K562 (cell line): ENCODE measurements at regions not wholly inside any gene's neighbourhood (a gene's known extent, or its start where the extent isn't known, plus 50 kb on each side); places are given as distances from the start of the nearest gene placed in this dataset.
"Not testable (repeated sequence)": the region's sequence is repeated elsewhere in the genome, so short reads cannot be mapped to it uniquely, and the experiment has no call there.

Experiments
- ATAC-seq: fragments of 200-7000 bp; cut with Tn5 transposase; 3 replicates; pipeline ENCODE4 v1.9.1; 2020; ENCODE audit warnings: moderate library complexity
- BruUV-seq: library from RNA; stranded (reverse); fragments of 400-500 nt; replicated peaks from 2 replicates; lab custom pipeline; 2021; lab: Mats Ljungman, UMichigan
- CTCF ChIA-PET: fragments of 300-600 bp; formaldehyde crosslinking; extraction: SDS; loops from one replicate; lab custom pipeline; 2021; ENCODE audit warnings: low intra/inter-chr PET ratio; lab: Yijun Ruan, JAX
- POLR2A ChIA-PET: fragments of 300-600, 350-650 bp; sonication (Branson Sonifier 250); formaldehyde crosslinking; extraction: SDS; loops from one replicate; lab custom pipeline; 2021; ENCODE audit warnings: antibody characterized with exemption, inconsistent platforms; lab: Yijun Ruan, JAX
- DNase-seq, 4 experiments: peaks; one replicate each; pipeline versions ENCODE4 v3.0.0 to v3.0.0-alpha.2; 2011 to 2018; ENCODE audit warnings: low spot score in 3 of 4, mixed read lengths in 3 of 4; ENCODE audit errors: extremely low read depth in 1 of 4
- FAIRE-seq: peaks from 2 replicates; lab custom pipeline; 2011; peaks lifted over from hg19 to GRCh38; lab: Jason Lieb, UNC
- H2AFZ ChIP-seq: 2 replicates; pipeline ENCODE4 v1.6.0; 2011; ENCODE audit warnings: low read depth, low read length, control low read depth, inconsistent platforms
- H3K27ac ChIP-seq: fragments of 200-600 bp; 3 replicates; pipeline ENCODE4 v1.8.0; 2011; ENCODE audit warnings: low read depth, mild to moderate bottlenecking, control low read depth, inconsistent platforms, low read length, moderate library complexity, mixed read lengths; ENCODE audit errors: extremely low read depth
- H3K27me3 ChIP-seq, 2 experiments: fragments of 300-600 bp in 1 of 2; 2 replicates in 1 of 2; 3 replicates in 1 of 2; pipeline versions ENCODE4 v1.6.0 to v1.8.0; 2011; ENCODE audit warnings: inconsistent platforms in 2 of 2, low read length in 2 of 2, mild to moderate bottlenecking in 1 of 2, mixed read lengths in 1 of 2, moderate library complexity in 1 of 2; ENCODE audit not compliant: control insufficient read depth in 2 of 2, insufficient read depth in 2 of 2
- H3K36me3 ChIP-seq: fragments of 300-600 bp; 3 replicates; pipeline ENCODE4 v1.8.0; 2011; ENCODE audit warnings: mild to moderate bottlenecking, low read length, inconsistent platforms; ENCODE audit not compliant: control insufficient read depth, insufficient read depth
- H3K4me1 ChIP-seq, 2 experiments: fragments of 200-600 bp in 1 of 2; replicated peaks in 1 of 2; 2 replicates in 1 of 2; 3 replicates in 1 of 2; pipeline versions ENCODE4 v1.5.1 to v1.8.0; 2011; ENCODE audit warnings: inconsistent platforms in 2 of 2, low read length in 2 of 2, mild to moderate bottlenecking in 1 of 2, mixed read lengths in 1 of 2, moderate library complexity in 1 of 2; ENCODE audit not compliant: control insufficient read depth in 2 of 2, insufficient read depth in 2 of 2
- H3K4me2 ChIP-seq: 2 replicates; pipeline ENCODE4 v1.6.1; 2011; ENCODE audit warnings: low read length, control low read depth, inconsistent platforms, mixed read lengths; ENCODE audit not compliant: insufficient read depth
- H3K4me3 ChIP-seq: fragments of 200-600 bp; sonication (generic), shearing (Covaris generic); 2 replicates; pipeline ENCODE4 v1.5.1; 2016; ENCODE audit warnings: control low read depth, inconsistent platforms
- H3K79me2 ChIP-seq: fragments of 200-600 bp; 3 replicates; pipeline ENCODE4 v1.8.0; 2011; ENCODE audit warnings: low read length, inconsistent platforms; ENCODE audit not compliant: control insufficient read depth, insufficient read depth
- H3K9ac ChIP-seq, 2 experiments: 2 replicates each; pipeline versions ENCODE4 v1.6.0 to v1.6.1; 2011; ENCODE audit warnings: low read depth in 2 of 2, low read length in 2 of 2, control low read depth in 1 of 2, inconsistent platforms in 1 of 2, mild to moderate bottlenecking in 1 of 2, mixed read lengths in 1 of 2; ENCODE audit not compliant: insufficient read depth in 1 of 2
- H3K9me1 ChIP-seq: one replicate; pipeline ENCODE4 v1.6.0; 2011; ENCODE audit warnings: inconsistent platforms, mild to moderate bottlenecking, low read length, moderate library complexity; ENCODE audit not compliant: control insufficient read depth, insufficient read depth
- H3K9me3 ChIP-seq: replicated peaks from 2 replicates; pipeline ENCODE4 v1.5.1; 2011; ENCODE audit warnings: low read depth, low read length, inconsistent platforms; ENCODE audit not compliant: control insufficient read depth, insufficient read depth
- H4K20me1 ChIP-seq: replicated peaks from 2 replicates; pipeline ENCODE4 v1.6.1; 2011; ENCODE audit warnings: low read length, inconsistent platforms, mixed read lengths; ENCODE audit not compliant: control insufficient read depth, insufficient read depth
- ATF1 ChIP-seq, 2 experiments: fragments of 450-650 bp in 1 of 2; IDR thresholded peaks; 2 replicates each; pipeline ENCODE4 v1.6.1; 2016; ENCODE audit warnings: missing compliant biosample characterization in 1 of 2, missing genetic modification characterization in 1 of 2
- FOXK2 ChIP-seq, 2 experiments: fragments of 450-650 bp; IDR thresholded peaks in 1 of 2; conservative IDR thresholded peaks in 1 of 2; 2 replicates each; pipeline ENCODE4 v1.6.1; 2016; ENCODE audit warnings: low read depth in 2 of 2, mild to moderate bottlenecking in 1 of 2
- IRF9 ChIP-seq: fragments of 450-650 bp; IDR thresholded peaks from 2 replicates; pipeline ENCODE4 v1.6.1; 2016; ENCODE audit warnings: missing biosample characterization, missing genetic modification characterization
- MEF2A ChIP-seq: IDR thresholded peaks from 2 replicates; pipeline ENCODE4 v1.6.1; 2011; ENCODE audit warnings: low read depth, mild to moderate bottlenecking, low read length, moderate library complexity; ENCODE audit not compliant: control insufficient read depth
- NBN ChIP-seq: fragments of 450-650 bp; IDR thresholded peaks from 2 replicates; pipeline ENCODE4 v1.6.1; 2016; ENCODE audit warnings: low read depth, mild to moderate bottlenecking
- SAP30 ChIP-seq: fragments of 200-600 bp; sonication (generic); IDR thresholded peaks from 2 replicates; pipeline ENCODE4 v1.6.1; 2012; ENCODE audit warnings: borderline replicate concordance, low read depth, mild to moderate bottlenecking, moderate library complexity, low read length, control low read depth, inconsistent platforms; ENCODE audit not compliant: insufficient read depth, poor library complexity, severe bottlenecking
- TCF3 ChIP-seq: sonication (generic); formaldehyde crosslinking; IDR thresholded peaks from 2 replicates; pipeline ENCODE4 v1.4.0; 2020; ENCODE audit warnings: mild to moderate bottlenecking, missing genetic modification reagents
- TCF7 ChIP-seq: sonication (generic); IDR thresholded peaks from 2 replicates; pipeline ENCODE4 v1.6.1; 2016; ENCODE audit warnings: antibody characterized with exemption, borderline replicate concordance
- TGIF2 ChIP-seq: sonication (generic); formaldehyde crosslinking; IDR thresholded peaks from 2 replicates; pipeline ENCODE4 v1.8.1; 2022; ENCODE audit warnings: mild to moderate bottlenecking, missing genetic modification reagents, moderate library complexity
- ZNF584 ChIP-seq: fragments of 200-800 bp; sonication (Bioruptor generic); IDR thresholded peaks from 2 replicates; pipeline ENCODE4 v1.6.1; 2016; ENCODE audit warnings: low read depth, mild to moderate bottlenecking, missing genetic modification characterization, missing compliant biosample characterization
- ZNF79 ChIP-seq: fragments of 250-450 bp; sonication (Bioruptor Pico); IDR thresholded peaks from 2 replicates; pipeline ENCODE4 v1.4.0; 2020; ENCODE audit warnings: low read depth, mild to moderate bottlenecking, moderate library complexity
- WGBS: fragments of 100-300 bp; shearing (Covaris generic); methylation state at CpG from one replicate; pipeline ENCODE4 v1.1.6; 2016; ENCODE audit warnings: low coverage, mixed read lengths; ENCODE audit not compliant: insufficient coverage; ENCODE audit errors: missing lambda C conversion rate; 5-methylcytosine and 5-hydroxymethylcytosine counted together
- in situ Hi-C: fragments of 300-500 bp; cut with MboI; formaldehyde crosslinking; loops from 4 replicates; pipeline ENCODE4 v1.15.0; 2018; ENCODE audit warnings: inconsistent platforms, mixed read lengths
- intact Hi-C: fragments of 100-400 bp; cut with micrococcal nuclease; formaldehyde crosslinking; loops from 2 replicates; pipeline ENCODE4 v1.14.2; 2022
- TF ChIP-seq, protein P1 (sequence below): fragments of 250-450 bp; sonication (Bioruptor Pico); IDR thresholded peaks from 2 replicates; pipeline ENCODE4 v1.6.1; 2021; ENCODE audit warnings: mild to moderate bottlenecking

DNA sequence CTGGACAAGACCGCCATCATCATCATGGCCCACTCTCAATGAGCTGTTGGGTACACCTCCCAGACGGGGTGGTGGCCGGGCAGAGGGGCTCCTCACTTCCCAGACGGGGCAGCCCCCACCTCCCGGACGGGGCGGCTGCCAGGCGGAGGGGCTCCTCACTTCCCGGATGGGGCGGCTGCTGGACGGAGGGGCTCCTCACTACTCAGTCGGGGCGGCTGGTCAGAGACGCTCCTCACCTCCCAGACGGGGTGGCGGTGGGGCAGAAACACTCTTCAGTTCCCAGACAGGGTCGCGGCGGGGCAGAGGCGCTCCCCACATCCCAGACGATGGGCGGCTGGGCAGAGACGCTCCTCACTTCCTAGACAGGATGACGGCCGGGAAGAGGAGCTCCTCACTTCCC lies 484.5 kb upstream of the KLHL4 start:
- H3K36me3 ChIP-seq, H3K4me3 ChIP-seq, H3K4me2 ChIP-seq, in situ Hi-C loops, H3K27me3 ChIP-seq, DNase-seq, CTCF ChIA-PET, H3K79me2 ChIP-seq, H3K9ac ChIP-seq, H3K9me3 ChIP-seq, H4K20me1 ChIP-seq, ATAC-seq, H3K9me1 ChIP-seq, H2AFZ ChIP-seq, BruUV-seq, intact Hi-C loops, POLR2A ChIA-PET, H3K27ac ChIP-seq, H3K4me1 ChIP-seq, FAIRE-seq: not testable (repeated sequence)
- 3% methylated on average over 12 of the region's 25 CpGs for WGBS

GRCh38 chrX:87045352-87045751 lies 472.2 kb upstream of the KLHL4 start:
- intact Hi-C loops (no loop called here), in situ Hi-C loops (no loop called here)
- no peaks in the 10 kb centered on the region for H3K79me2 ChIP-seq
- CTCF ChIA-PET, result no interaction called here
- no peak overlapping the region for H2AFZ ChIP-seq
- no peaks in the 10 kb centered on the region for H3K27me3 ChIP-seq
- FAIRE-seq, result no peak
- no peak overlapping the region for H3K27ac ChIP-seq
- H4K20me1 ChIP-seq, result no peaks in the 10 kb centered on the region
- no peaks in the 10 kb centered on the region for H3K36me3 ChIP-seq
- POLR2A ChIA-PET, result no interaction called here
- H3K9me1 ChIP-seq, result no peaks in the 10 kb centered on the region
- WGBS, result 4% methylated on average over 4 of the region's 4 CpGs
- no peak overlapping the region for H3K4me3 ChIP-seq
- no peaks in the 10 kb centered on the region for H3K4me1 ChIP-seq
- BruUV-seq, result no TSS peak
- ATAC-seq, result no peak
- H3K4me2 ChIP-seq, result no peak overlapping the region
- DNase-seq, result no peak
- H3K9ac ChIP-seq, result no peak overlapping the region
- H3K9me3 ChIP-seq, result no peaks in the 10 kb centered on the region
- TF ChIP-seq ATF1 (CRISPR knock-in tag; IDR thresholded peaks at IDR 0.05), result no peak
- no peak for TF ChIP-seq ATF1 (tag; IDR thresholded peaks at IDR 0.05)
- TF ChIP-seq, protein P1, sequence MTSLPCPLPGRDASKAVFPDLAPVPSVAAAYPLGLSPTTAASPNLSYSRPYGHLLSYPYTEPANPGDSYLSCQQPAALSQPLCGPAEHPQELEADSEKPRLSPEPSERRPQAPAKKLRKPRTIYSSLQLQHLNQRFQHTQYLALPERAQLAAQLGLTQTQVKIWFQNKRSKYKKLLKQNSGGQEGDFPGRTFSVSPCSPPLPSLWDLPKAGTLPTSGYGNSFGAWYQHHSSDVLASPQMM (CRISPR knock-in tag), result no peak
- TF ChIP-seq TGIF2 (CRISPR knock-in tag), result no peak
- no peak for TF ChIP-seq FOXK2 (conservative IDR thresholded peaks at IDR 0.05 in 1 of 2, IDR thresholded peaks at IDR 0.05 in 1 of 2; ENCODE audit: low read depth in 2 of 2)
- no peak for TF ChIP-seq TCF7
- no peak for TF ChIP-seq TCF3 (CRISPR knock-in tag)
- no peak for TF ChIP-seq NBN
- TF ChIP-seq SAP30, result no peak
- TF ChIP-seq ZNF584 (CRISPR knock-in tag), result no peak
- no peak for TF ChIP-seq MEF2A
- TF ChIP-seq IRF9 (tag), result no peak
- TF ChIP-seq ZNF79, result no peak
